ENCODE measurements at regions not wholly inside any gene's neighbourhood (a gene's known extent, or its start where the extent isn't known, plus 50 kb on each side); places are given as distances from the start of the nearest gene placed in this dataset.

GRCh38 chr21:29237110-29238052, 61.3 kb upstream of the BACH1 start:
- peak; percentile 10 for ATAC-seq (ENCODE audit: low read depth)
- peaks cover 67% of the 10 kb centered on the region for H3K4me1 Mint-ChIP-seq
- TF ChIP-seq CTCF (IDR thresholded peaks at IDR 0.05): no peak
- H3K9me3 Mint-ChIP-seq: no peaks in the 10 kb centered on the region
- H3K4me3 Mint-ChIP-seq: no peak overlapping the region
- no peaks in the 10 kb centered on the region for H3K36me3 Mint-ChIP-seq (ENCODE audit: low read depth)
- CTCF ChIA-PET: no interaction called here
- POLR2A ChIA-PET: interaction anchor here (0.5 to 8.5 kb wide), 5 partner anchors 29 to 111 kb away, joined by 3 to 137 read pairs (median 3); partner anchors contain the start of gene BACH1
- intact Hi-C loops (cut with micrococcal nuclease): no loop called here
- peak overlapping the region; percentile 61 for H3K27ac Mint-ChIP-seq
- no peak for DNase-seq
- no peaks in the 10 kb centered on the region for H3K27me3 Mint-ChIP-seq

GRCh38 chr21:29238053-29238966, 60.4 kb upstream of the BACH1 start:
- no peak for DNase-seq
- Mint-ChIP-seq H3K4me3 (no peak overlapping the region), H3K4me1 (peaks cover 57% of the 10 kb centered on the region), H3K9me3 (no peaks in the 10 kb centered on the region), H3K36me3 (ENCODE audit: low read depth) (no peaks in the 10 kb centered on the region), H3K27ac (peak overlapping the region; percentile 61), H3K27me3 (no peaks in the 10 kb centered on the region)
- POLR2A ChIA-PET: interaction anchor here (1.1 to 8.5 kb wide), 2 partner anchors 61 to 62 kb away, joined by 4 to 137 read pairs; partner anchors contain the start of gene BACH1
- CTCF ChIA-PET: no interaction called here
- TF ChIP-seq CTCF (IDR thresholded peaks at IDR 0.05): no peak
- ATAC-seq (ENCODE audit: low read depth): no peak
- intact Hi-C loops (cut with micrococcal nuclease): no loop called here

- intact Hi-C loops (cut with micrococcal nuclease): no loop called here
Measured at GRCh38 chr21:29238967-29239290, 59.8 kb upstream of the BACH1 start.

GRCh38 chr21:29240136-29240535, 58.6 kb upstream of the BACH1 start:
- no peaks in the 10 kb centered on the region for H3K27me3 Mint-ChIP-seq
- no peak overlapping the region for H3K4me3 Mint-ChIP-seq
- no peak overlapping the region for H3K27ac Mint-ChIP-seq

More at GRCh38 chr21:29238967-29239290, 59.8 kb upstream of the BACH1 start:
- Mint-ChIP-seq H3K36me3 (ENCODE audit: low read depth) (no peaks in the 10 kb centered on the region), H3K27ac (no peak overlapping the region), H3K9me3 (no peaks in the 10 kb centered on the region), H3K27me3 (no peaks in the 10 kb centered on the region), H3K4me1 (peaks cover 51% of the 10 kb centered on the region), H3K4me3 (no peak overlapping the region)
- POLR2A ChIA-PET: interaction anchor here (1.1 kb wide), 1 partner anchor 62 kb away, joined by 4 read pairs; no protein-coding TSS in a partner anchor
- CTCF ChIA-PET: no interaction called here
- no peak for TF ChIP-seq CTCF (IDR thresholded peaks at IDR 0.05)
- ATAC-seq (ENCODE audit: low read depth) (no peak), DNase-seq (no peak)

More at GRCh38 chr21:29240136-29240535, 58.6 kb upstream of the BACH1 start:
- POLR2A ChIA-PET: interaction anchor here (0.7 kb wide), 1 partner anchor 50 kb away, joined by 3 read pairs; no protein-coding TSS in a partner anchor
- no peaks in the 10 kb centered on the region for H3K9me3 Mint-ChIP-seq
- CTCF ChIA-PET: no interaction called here
- intact Hi-C loops (cut with micrococcal nuclease): no loop called here
- DNase-seq: no peak
- H3K4me1 Mint-ChIP-seq: peaks cover 39% of the 10 kb centered on the region
- no peaks in the 10 kb centered on the region for H3K36me3 Mint-ChIP-seq (ENCODE audit: low read depth)
- TF ChIP-seq CTCF (IDR thresholded peaks at IDR 0.05): no peak
- no peak for ATAC-seq (ENCODE audit: low read depth)

Data from activated B cell treated with CpG ODN at 0.5 μM for 24 hours (primary cell).